Dermis blood vessel endothelial cell (primary cell): ENCODE measurements at regions not wholly inside any gene's neighbourhood (a gene's known extent, or its start where the extent isn't known, plus 50 kb on each side); places are given as distances from the start of the nearest gene placed in this dataset.

Experiments used
- DNase-seq: peaks from one replicate; pipeline ENCODE4 v3.0.0; 2010

DNA sequence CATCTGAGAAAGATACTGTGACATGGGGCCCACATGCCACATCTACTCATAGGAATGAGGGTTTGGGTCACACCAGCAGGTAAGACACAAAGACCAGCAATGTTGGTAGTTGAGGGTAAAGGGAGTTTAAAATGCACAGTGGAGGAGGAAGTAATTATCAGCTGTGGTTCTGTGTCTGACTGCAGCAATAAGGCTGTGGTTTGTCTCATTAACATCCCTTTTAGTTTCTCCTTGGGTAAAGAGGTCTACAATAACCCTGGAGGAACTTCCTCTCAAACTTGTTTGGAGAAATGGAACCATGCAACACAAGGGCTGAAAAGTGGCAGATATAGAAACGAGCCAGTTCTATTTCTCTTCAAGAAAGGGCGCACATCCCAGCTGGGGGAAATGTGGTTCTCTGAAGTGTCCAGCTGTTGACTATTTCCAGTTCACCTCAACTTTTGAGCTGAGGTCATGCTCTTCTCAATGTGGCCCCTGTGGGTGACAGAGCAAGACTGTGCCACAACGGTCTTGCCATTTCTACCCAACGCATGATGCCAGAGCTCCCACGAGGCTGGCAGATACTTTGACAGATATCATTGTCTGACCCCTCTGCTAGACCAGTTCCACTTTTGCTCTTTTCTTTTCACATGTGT lies 234.3 kb downstream of the SQOR start:
- DNase-seq: no peak

GRCh38 chr15:45871121-45871855 lies 236.5 kb downstream of the SQOR start:
- DNase-seq: peak; percentile 17

- no peak for DNase-seq
Measured at GRCh38 chr15:45873781-45874180, 239.0 kb downstream of the SQOR start.

DNA sequence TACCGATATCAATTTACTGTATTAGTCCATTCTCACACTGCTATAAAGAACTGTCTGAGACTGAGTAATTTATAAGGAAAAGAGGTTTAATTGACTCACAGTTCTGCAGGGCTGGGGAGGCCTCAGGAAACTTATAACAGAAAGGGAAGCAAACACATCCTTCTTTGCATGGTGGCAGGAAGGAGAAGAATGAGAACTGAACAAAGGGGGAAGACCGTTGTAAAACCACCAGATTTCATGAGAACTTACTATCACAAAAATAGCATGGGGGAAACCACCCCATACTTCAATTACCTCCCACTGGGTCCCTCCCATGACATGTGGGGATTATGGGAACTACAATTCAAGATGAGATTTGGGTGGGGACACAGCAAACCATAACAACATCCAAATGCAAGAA lies 239.7 kb downstream of the SQOR start:
- peak; percentile 56 for DNase-seq

- DNase-seq: no peak
Measured at GRCh38 chr15:45884289-45884688, 249.5 kb downstream of the SQOR start.

DNA sequence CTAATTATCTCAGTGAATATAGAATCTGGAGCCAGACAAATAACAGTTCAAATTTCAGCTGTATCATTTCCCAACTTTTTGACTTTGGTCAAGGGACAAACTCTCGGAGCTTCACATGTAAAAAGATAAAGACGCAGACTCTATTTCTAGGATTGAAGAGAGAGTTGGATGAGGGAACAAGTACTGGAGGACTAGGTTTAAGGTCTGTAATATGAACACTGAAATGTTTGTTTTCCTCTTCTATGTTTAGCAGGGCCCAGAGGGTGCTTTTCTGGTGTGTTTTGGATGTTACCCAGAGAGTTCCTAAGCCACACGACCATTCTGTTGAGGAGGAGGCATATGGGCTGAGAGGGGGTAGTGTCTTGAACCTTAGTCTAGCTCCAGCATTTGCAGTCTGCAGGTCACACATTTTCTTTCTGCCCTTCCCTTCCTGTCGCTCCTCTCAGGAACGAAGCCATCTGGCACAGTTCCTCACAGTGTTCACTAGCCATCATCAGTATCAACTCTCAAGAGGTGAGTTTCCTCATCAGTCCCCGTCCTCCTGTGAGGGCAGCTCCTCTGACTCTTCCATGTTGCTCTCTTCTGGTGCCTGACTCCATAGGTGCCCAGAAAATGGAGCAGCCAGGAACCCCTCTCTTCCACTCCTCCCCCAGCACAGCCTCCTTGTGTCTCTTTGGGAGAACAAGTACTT lies 250.1 kb downstream of the SQOR start:
- no peak for DNase-seq

- DNase-seq: no peak
Measured at GRCh38 chr15:45885801-45886200, 251.0 kb downstream of the SQOR start.

GRCh38 chr15:45891766-45892165 lies 256.9 kb downstream of the SQOR start:
- DNase-seq: no peak

DNA sequence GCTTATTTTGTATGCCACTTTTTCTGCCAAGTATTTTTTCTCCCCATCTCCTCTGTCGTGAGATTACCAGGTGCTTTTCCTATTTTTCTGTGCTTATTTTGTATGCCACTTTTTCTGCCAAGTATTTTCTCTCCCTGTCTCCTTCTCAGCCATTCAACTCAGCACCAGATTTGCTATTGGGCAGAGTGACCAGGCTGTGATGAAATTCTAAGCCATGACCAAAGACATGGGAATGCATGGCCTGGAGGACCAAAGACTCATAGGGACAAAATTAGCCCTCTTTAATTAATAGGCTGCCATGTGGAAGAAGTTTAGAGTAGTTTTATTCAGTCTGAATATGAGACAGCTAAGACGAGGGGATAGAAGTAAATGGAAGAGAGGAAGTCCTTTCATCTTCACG lies 257.4 kb downstream of the SQOR start:
- DNase-seq: no peak

DNA sequence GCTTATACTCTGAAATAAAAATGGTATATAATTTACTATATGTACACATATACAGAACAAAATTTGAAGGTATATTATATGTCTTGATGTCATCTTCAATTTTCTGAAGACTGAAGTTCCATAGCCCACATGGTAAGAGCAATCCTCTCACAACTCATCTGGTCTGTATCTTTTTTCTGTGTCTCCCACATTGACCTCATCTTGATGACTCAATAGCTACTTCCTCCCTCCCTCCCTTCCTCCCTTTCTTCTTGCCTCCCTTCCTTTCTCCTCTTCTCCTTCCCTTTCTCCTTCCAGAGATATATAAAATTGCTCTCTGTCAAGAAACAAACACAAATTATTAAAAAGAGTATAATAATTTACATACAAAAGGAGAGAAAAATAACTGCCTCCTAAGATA lies 268.5 kb downstream of the SQOR start:
- peak; percentile 28 for DNase-seq

DNA sequence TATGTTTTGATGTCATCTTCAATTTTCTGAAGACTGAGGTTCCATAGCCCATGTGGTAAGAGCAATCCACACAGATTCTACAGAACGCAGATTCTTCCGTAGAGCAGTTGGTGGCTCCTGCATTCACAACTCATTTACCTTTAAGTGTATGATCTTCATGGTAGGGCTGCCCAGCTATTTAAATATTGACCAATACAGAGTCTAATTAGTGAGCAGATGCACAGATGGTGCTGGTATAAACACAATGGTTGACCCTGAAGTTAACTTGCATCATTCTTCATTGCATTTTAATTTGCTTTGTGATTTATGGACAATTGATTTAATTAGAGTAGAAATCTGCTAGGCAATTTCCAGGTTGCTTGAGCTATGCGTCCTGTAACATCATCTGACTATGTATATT lies 269.2 kb downstream of the SQOR start:
- no peak for DNase-seq

GRCh38 chr15:45906230-45906629 lies 271.4 kb downstream of the SQOR start:
- peak; percentile 47 for DNase-seq

GRCh38 chr15:45910671-45911070 lies 275.8 kb downstream of the SQOR start:
- no peak for DNase-seq

DNA sequence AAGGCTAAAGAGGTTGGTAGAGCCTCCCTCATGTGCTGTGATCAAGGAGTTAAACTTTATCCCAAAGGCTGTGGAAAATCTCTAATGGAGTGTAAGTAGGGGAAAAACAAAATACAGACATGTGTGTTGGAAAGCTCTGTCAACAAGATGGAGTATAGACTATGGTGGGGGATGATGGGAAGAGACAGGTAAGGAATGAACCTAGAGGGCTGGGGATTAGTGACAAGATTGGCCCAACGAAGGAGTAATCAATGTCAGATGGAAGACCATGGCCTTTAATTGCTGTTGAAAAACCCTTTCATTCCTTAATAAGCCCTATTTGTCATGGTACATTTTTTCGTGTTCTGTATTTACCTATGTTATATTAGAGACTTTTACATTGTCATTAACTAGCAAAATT lies 278.6 kb downstream of the SQOR start:
- no peak for DNase-seq

- DNase-seq: no peak
Measured at GRCh38 chr15:45914425-45914824, 279.6 kb downstream of the SQOR start.

- peak; percentile 94 for DNase-seq
Measured at GRCh38 chr15:45918839-45919238, 284.0 kb downstream of the SQOR start.

DNA sequence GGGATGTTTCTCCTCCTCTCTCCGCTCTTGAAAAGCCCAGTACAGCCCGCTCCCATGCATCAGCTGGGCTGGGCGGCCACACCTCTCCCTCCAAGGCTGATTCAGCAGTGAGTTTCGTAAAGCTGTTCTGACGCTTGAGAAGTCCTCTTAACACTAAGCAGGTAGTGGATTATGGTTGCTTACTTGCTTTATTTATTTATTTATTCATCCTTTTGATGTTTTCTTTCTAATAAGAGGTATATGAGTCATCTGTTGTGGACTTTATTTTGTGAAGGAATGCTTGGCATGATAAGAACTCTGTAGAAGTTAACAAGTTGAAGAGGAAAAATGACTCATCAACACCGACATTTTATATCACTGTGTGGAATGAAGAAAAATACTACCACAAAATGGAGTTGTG lies 285.0 kb downstream of the SQOR start:
- peak; percentile 93 for DNase-seq

DNA sequence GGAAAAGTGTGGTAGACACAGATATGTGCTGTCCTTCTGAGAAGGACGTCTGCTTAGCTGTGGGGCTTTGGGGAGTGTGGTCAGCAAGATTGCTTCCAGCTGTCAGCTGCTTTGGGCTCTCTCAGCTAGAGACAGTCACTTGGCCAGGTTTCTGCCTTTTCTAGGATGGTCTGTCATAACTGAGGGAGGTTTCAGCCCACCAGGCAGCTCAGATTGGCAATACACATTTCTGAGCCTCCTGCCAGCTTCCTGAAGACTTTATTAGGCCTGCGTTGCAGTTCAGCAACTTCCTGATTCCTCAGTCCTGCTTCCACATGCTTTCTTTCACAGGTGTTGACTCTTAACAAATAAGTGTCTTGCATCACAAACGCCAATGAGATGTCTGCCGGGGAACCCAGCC lies 286.5 kb downstream of the SQOR start:
- DNase-seq: peak; percentile 36

DNA sequence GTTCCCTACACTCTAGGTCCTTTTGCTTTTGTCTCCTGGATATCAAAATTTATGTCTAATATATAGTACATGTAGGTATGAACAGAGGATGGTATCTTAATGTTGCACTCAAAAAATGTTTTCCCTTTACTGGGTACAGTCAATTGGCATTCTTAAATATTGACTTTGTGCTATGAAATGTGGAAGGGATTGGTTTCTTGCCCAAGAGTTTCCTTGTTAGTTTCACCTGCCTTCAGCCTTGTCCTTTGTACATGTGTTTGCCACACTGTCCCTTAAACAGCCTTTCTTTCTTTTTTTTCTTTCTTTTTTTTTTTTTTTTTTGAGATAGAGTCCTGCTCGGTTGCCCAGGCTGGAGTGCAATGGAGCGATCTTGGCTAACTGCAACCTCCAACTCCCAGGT lies 287.1 kb downstream of the SQOR start:
- no peak for DNase-seq

GRCh38 chr15:45941367-45941766 lies 306.5 kb downstream of the SQOR start:
- DNase-seq: no peak

DNA sequence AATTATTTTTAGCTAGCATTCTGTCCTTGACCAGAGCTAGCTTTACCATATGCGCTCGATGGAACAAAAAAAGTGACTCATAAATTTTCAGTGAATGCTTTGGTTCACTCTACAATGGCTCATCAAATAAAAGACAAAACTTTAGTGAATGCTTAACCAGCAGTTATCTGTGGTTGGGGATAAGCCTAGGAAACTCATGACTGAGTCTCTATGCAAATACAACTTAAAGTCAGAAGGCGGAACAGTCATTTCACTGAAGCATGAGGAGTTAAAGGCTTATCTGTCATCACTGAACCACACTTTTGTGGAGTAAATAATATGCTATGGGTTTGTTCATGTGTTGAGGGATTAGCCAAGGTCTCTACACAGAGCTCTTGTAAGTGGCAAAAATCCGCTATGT lies 308.4 kb downstream of the SQOR start:
- DNase-seq: no peak

DNA sequence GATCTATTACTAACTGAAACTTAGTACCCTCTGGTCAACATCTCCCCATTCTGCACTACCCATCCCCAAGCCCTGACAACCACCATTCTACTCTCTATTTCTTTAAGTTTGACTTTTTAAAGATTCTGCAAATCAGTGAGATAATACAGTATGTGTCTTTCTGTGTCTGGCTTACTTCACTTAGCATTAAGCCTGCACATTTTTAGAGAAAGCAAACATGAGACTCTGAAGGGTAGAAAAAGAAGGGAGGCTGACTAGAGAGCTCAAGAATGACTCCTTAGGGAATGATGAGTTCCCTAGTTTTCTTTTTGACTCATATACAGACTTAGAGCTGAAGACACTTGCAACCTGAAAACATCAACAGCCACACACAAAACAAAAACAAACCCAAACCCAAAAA lies 311.3 kb downstream of the SQOR start:
- DNase-seq: no peak

DNA sequence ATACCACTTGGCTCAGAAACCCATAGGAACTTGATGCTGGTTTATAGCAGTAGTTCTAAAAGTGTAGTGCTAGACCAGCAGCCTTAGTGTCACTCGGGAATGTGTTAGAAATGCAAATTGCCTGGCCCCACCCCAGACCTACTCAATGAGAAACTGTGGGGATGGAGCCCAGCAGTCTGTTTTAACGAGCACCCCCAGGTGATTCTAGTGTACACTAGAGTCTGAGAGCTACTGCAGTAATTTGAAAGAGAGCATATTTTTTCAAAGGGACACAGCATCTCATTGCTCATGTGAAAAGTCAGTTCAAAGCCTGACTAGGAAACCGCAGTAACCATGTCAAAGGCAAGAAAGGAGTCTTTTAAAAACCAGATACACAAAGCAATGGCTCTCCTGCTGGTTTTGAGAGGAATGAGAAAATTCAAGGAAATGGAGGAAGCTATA lies 313.4 kb downstream of the SQOR start:
- DNase-seq: no peak

- no peak for DNase-seq
Measured at GRCh38 chr15:45958924-45959323, 324.1 kb downstream of the SQOR start.
